Activated naive CD4-positive, alpha-beta T cell treated with anti-CD3 and anti-CD28 coated beads, Interleukin-2, amount 50 U/mL, for 24 hours (primary cell): ENCODE measurements at regions not wholly inside any gene's neighbourhood (a gene's known extent, or its start where the extent isn't known, plus 50 kb on each side); places are given as distances from the start of the nearest gene placed in this dataset.

Experiments used
- H3K27ac Mint-ChIP-seq: one replicate; pipeline ENCODE4 v1.8.0; 2021; ENCODE audit warnings: mild to moderate bottlenecking, mixed read lengths
- H3K27me3 Mint-ChIP-seq: one replicate; pipeline ENCODE4 v1.8.0; 2021; ENCODE audit warnings: mixed read lengths
- H3K36me3 Mint-ChIP-seq: one replicate; pipeline ENCODE4 v1.8.0; 2021; ENCODE audit warnings: mixed read lengths
- H3K4me1 Mint-ChIP-seq: one replicate; pipeline ENCODE4 v1.8.0; 2021; ENCODE audit warnings: mixed read lengths
- H3K4me3 Mint-ChIP-seq: one replicate; pipeline ENCODE4 v1.8.0; 2021; ENCODE audit warnings: mild to moderate bottlenecking, mixed read lengths
- H3K9me3 Mint-ChIP-seq: one replicate; pipeline ENCODE4 v1.8.0; 2021; ENCODE audit warnings: mixed read lengths

- H3K27ac Mint-ChIP-seq: no peak overlapping the region
- peaks cover 3% of the 10 kb centered on the region for H3K27me3 Mint-ChIP-seq
- no peak overlapping the region for H3K4me3 Mint-ChIP-seq
- no peaks in the 10 kb centered on the region for H3K9me3 Mint-ChIP-seq
- H3K36me3 Mint-ChIP-seq: no peaks in the 10 kb centered on the region
- H3K4me1 Mint-ChIP-seq: no peaks in the 10 kb centered on the region
Measured at GRCh38 chr9:107224252-107224651, 58.8 kb upstream of the RAD23B start.

GRCh38 chr9:107226421-107226820, 56.7 kb upstream of the RAD23B start:
- Mint-ChIP-seq H3K27me3 (peaks cover 12% of the 10 kb centered on the region), H3K27ac (no peak overlapping the region), H3K4me1 (no peaks in the 10 kb centered on the region), H3K9me3 (no peaks in the 10 kb centered on the region), H3K36me3 (no peaks in the 10 kb centered on the region), H3K4me3 (no peak overlapping the region)

- Mint-ChIP-seq H3K27ac (no peak overlapping the region), H3K4me1 (no peaks in the 10 kb centered on the region), H3K27me3 (peaks cover 13% of the 10 kb centered on the region), H3K36me3 (no peaks in the 10 kb centered on the region), H3K4me3 (no peak overlapping the region), H3K9me3 (no peaks in the 10 kb centered on the region)
Measured at GRCh38 chr9:107227774-107228173, 55.3 kb upstream of the RAD23B start.

- Mint-ChIP-seq H3K4me1 (no peaks in the 10 kb centered on the region), H3K36me3 (no peaks in the 10 kb centered on the region), H3K27ac (no peak overlapping the region), H3K9me3 (no peaks in the 10 kb centered on the region), H3K27me3 (peaks cover 13% of the 10 kb centered on the region), H3K4me3 (no peak overlapping the region)
Measured at GRCh38 chr9:107228496-107229039, 54.5 kb upstream of the RAD23B start.

- H3K9me3 Mint-ChIP-seq: no peaks in the 10 kb centered on the region
- H3K36me3 Mint-ChIP-seq: no peaks in the 10 kb centered on the region
- no peaks in the 10 kb centered on the region for H3K4me1 Mint-ChIP-seq
- peak overlapping the region; percentile 18 for H3K27ac Mint-ChIP-seq
- H3K27me3 Mint-ChIP-seq: peaks cover 13% of the 10 kb centered on the region
- no peak overlapping the region for H3K4me3 Mint-ChIP-seq
Measured at GRCh38 chr9:107229241-107229741, 53.8 kb upstream of the RAD23B start.
